ENCODE measurements at regions not wholly inside any gene's neighbourhood (a gene's known extent, or its start where the extent isn't known, plus 50 kb on each side); places are given as distances from the start of the nearest gene placed in this dataset.

- no peak for DNase-seq
Measured at GRCh38 chr4:1506956-1507721, 100.9 kb upstream of the NKX1-1 start.

- no peak for DNase-seq
Measured at GRCh38 chr4:1505511-1506460, 99.5 kb upstream of the NKX1-1 start.

- DNase-seq: no peak
Measured at GRCh38 chr4:1504595-1505500, 98.6 kb upstream of the NKX1-1 start.

GRCh38 chr4:1503583-1504471 lies 97.6 kb upstream of the NKX1-1 start:
- no peak for DNase-seq

- no peak for DNase-seq
Measured at GRCh38 chr4:1502976-1503375, 96.7 kb upstream of the NKX1-1 start.

- DNase-seq: no peak
Measured at GRCh38 chr4:1502501-1502886, 96.3 kb upstream of the NKX1-1 start.

- no peak for DNase-seq
Measured at GRCh38 chr4:1501754-1502500, 95.7 kb upstream of the NKX1-1 start.

GRCh38 chr4:1500966-1501753 lies 94.9 kb upstream of the NKX1-1 start:
- no peak for DNase-seq

- DNase-seq: no peak
Measured at GRCh38 chr4:1500231-1500965, 94.2 kb upstream of the NKX1-1 start.

GRCh38 chr4:1499465-1499864 lies 93.2 kb upstream of the NKX1-1 start:
- no peak for DNase-seq

- DNase-seq: no peak
Measured at GRCh38 chr4:1497189-1497801, 91.1 kb upstream of the NKX1-1 start.

GRCh38 chr4:1496116-1496642 lies 89.9 kb upstream of the NKX1-1 start:
- DNase-seq: no peak

GRCh38 chr4:1495416-1496115 lies 89.3 kb upstream of the NKX1-1 start:
- no peak for DNase-seq

- no peak for DNase-seq
Measured at GRCh38 chr4:1494416-1495315, 88.4 kb upstream of the NKX1-1 start.

GRCh38 chr4:1493540-1494287 lies 87.5 kb upstream of the NKX1-1 start:
- DNase-seq: no peak
